ENCODE measurements at regions not wholly inside any gene's neighbourhood (a gene's known extent, or its start where the extent isn't known, plus 50 kb on each side); places are given as distances from the start of the nearest gene placed in this dataset.

DNA sequence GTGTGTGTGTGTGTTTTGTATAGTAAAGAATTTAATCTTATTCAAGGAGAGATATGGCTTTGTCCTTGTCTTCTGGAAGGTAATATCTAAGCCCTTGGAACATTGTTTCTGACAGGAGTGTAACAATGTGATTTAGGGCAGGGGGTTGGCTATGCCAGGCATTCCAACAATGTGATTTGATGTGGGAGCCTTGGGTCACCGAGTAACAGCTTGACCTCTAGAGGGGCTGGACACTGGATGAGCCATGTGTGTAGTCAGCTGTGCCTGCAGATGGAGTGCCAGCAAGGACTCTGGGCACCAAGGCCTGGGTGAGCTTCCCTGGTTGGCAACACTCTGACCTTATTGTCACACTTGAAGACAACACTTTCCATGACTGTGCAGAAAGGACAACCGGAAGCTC is 336.1 kb upstream of the ZP4 start:
- peaks cover 0 to 4% (median 0%) of the 10 kb centered on the region in 5 donors for H3K36me3 Mint-ChIP-seq
- DNase-seq (no peak), ATAC-seq (no peak)
- Histone ChIP-seq H3K9me3 (ENCODE audit: control insufficient read depth in 2 of 3, low read length in 3 of 3) (no peaks in the 10 kb centered on the region), H3K36me3 (ENCODE audit: control insufficient read depth in 2 of 3, insufficient read depth in 3 of 3, low read length in 3 of 3) (no peaks in the 10 kb centered on the region), H3K27me3 (ENCODE audit: control insufficient read depth in 2 of 2, insufficient read depth in 2 of 2, low read length in 2 of 2) (no peaks in the 10 kb centered on the region), H3K27ac (ENCODE audit: low read depth, low read length) (no peak overlapping the region), H3K4me1 (ENCODE audit: control insufficient read depth in 2 of 2, insufficient read depth in 2 of 2, low read length in 2 of 2) (no peaks in the 10 kb centered on the region), H3K4me3 (ENCODE audit: low read length) (no peak overlapping the region)
- H3K4me1 Mint-ChIP-seq, result no peaks in the 10 kb centered on the region
- peaks cover 0 to 4% (median 0%) of the 10 kb centered on the region in 5 donors for H3K27me3 Mint-ChIP-seq
- intact Hi-C loops (cut with micrococcal nuclease), result loop anchor here in 1 of 2 donors (10.0 kb wide), 1 partner anchor 58 kb away; no protein-coding TSS in a partner anchor
- no peak overlapping the region for H3K27ac Mint-ChIP-seq
- CTCF ChIA-PET, result no interaction called here
- H3K9me3 Mint-ChIP-seq, result peaks cover 0 to 12% (median 3%) of the 10 kb centered on the region in 11 donors
- no peak overlapping the region for H3K4me3 Mint-ChIP-seq
- POLR2A ChIA-PET, result no interaction called here

DNA sequence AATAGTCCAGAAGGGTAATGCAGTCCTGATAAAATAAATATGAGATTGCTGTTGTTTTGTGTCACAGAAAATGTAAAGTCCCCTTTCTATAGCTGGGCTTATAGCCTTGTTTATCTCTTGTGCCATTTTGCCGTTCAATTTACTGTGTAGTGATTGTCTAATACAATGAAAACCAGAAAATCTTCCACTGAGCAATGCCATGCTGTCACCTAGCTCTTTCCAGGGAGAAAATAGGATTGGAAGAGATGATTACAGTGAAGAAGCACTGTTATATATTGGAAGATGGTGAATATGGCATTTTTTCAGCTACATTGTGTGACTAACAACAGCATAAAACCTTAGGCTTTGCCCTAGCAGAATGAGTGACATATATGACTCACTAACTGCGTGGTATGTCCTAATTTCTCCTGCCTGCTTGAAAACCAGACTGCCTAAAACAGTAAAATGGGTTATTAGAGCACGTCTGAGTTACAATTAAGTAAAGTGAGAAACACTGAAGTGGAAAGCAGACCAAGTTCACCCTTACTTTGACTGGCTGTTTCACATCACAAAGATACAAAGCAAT is 332.4 kb upstream of the ZP4 start:
- ChIA-PET POLR2A (no interaction called here), CTCF (no interaction called here)
- H3K27me3 Mint-ChIP-seq, result no peaks in the 10 kb centered on the region
- H3K4me3 Mint-ChIP-seq, result no peak overlapping the region
- DNase-seq (no peak), ATAC-seq (no peak)
- intact Hi-C loops (cut with micrococcal nuclease), result loop anchor here in 1 of 2 donors (10.0 kb wide), 1 partner anchor 62 kb away; no protein-coding TSS in a partner anchor
- Histone ChIP-seq H3K9me3 (ENCODE audit: control insufficient read depth in 2 of 3, low read length in 3 of 3) (no peaks in the 10 kb centered on the region), H3K4me3 (ENCODE audit: low read length) (no peak overlapping the region), H3K27ac (ENCODE audit: low read depth, low read length) (no peak overlapping the region), H3K36me3 (ENCODE audit: control insufficient read depth in 2 of 3, insufficient read depth in 3 of 3, low read length in 3 of 3) (no peaks in the 10 kb centered on the region), H3K27me3 (ENCODE audit: control insufficient read depth in 2 of 2, insufficient read depth in 2 of 2, low read length in 2 of 2) (no peaks in the 10 kb centered on the region), H3K4me1 (ENCODE audit: control insufficient read depth in 2 of 2, insufficient read depth in 2 of 2, low read length in 2 of 2) (no peaks in the 10 kb centered on the region)
- peaks cover 0 to 23% (median 5%) of the 10 kb centered on the region in 11 donors for H3K9me3 Mint-ChIP-seq
- H3K36me3 Mint-ChIP-seq, result no peaks in the 10 kb centered on the region
- H3K27ac Mint-ChIP-seq, result no peak overlapping the region
- no peaks in the 10 kb centered on the region for H3K4me1 Mint-ChIP-seq

DNA sequence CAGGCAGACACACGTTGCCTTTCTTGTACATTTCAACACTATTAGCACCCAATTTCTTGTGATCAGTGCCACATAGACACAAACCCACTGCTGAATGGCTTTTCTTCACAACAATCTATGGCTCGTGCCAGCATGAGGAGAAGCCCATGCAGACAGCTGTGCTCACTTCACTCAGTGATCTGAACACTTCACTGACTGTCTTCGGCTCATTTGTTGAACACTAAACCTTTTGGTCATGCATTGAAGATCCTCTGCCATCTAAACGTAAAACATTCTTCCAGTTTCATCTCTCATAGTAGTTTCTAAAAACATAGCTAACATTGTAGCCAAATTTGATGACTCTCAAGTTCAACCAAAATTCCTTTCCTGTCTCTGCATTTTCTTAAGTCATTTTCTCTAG is 331.0 kb upstream of the ZP4 start:
- Mint-ChIP-seq H3K4me1 (no peaks in the 10 kb centered on the region), H3K4me3 (no peak overlapping the region), H3K27ac (no peak overlapping the region), H3K27me3 (no peaks in the 10 kb centered on the region), H3K9me3 (peaks cover 0 to 25% (median 6%) of the 10 kb centered on the region in 11 donors), H3K36me3 (no peaks in the 10 kb centered on the region)
- no peaks in the 10 kb centered on the region for H3K9me3 ChIP-seq (ENCODE audit: control insufficient read depth in 2 of 3, low read length in 3 of 3)
- no peak overlapping the region for H3K4me3 ChIP-seq (ENCODE audit: low read length)
- no peaks in the 10 kb centered on the region for H3K36me3 ChIP-seq (ENCODE audit: control insufficient read depth in 2 of 3, insufficient read depth in 3 of 3, low read length in 3 of 3)
- H3K27me3 ChIP-seq (ENCODE audit: control insufficient read depth in 2 of 2, insufficient read depth in 2 of 2, low read length in 2 of 2), result no peaks in the 10 kb centered on the region
- no peak for ATAC-seq
- intact Hi-C loops (cut with micrococcal nuclease), result loop anchor here in 1 of 2 donors (10.0 kb wide), 1 partner anchor 63 kb away; no protein-coding TSS in a partner anchor
- H3K4me1 ChIP-seq (ENCODE audit: control insufficient read depth in 2 of 2, insufficient read depth in 2 of 2, low read length in 2 of 2), result no peaks in the 10 kb centered on the region
- DNase-seq, result no peak
- no peak overlapping the region for H3K27ac ChIP-seq (ENCODE audit: low read depth, low read length)
- CTCF ChIA-PET, result no interaction called here
- POLR2A ChIA-PET, result no interaction called here

DNA sequence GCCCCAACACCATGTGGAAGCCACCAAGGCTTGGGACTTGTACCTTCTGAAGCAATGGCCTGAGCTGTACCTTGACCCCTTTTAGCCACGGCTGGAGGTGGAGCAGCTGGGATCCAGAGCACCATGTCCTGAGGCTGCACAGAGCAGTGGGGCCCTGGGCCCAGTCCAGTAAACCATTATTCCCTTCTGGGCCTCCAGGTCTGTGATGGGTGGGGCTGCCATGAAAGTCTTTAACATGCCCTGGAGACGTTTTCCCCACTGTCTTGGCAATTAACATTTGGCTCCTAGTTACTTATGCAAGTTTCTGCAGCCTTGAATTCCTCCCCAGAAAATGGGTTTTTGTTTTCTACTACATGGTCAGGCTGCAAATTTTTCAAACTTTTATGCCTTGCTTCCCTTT is 323.7 kb upstream of the ZP4 start:
- Mint-ChIP-seq H3K4me3 (no peak overlapping the region), H3K9me3 (peaks cover 5 to 15% (median 10%) of the 10 kb centered on the region in 11 donors), H3K27me3 (no peaks in the 10 kb centered on the region), H3K36me3 (peaks cover 0 to 4% (median 0%) of the 10 kb centered on the region in 5 donors), H3K4me1 (no peaks in the 10 kb centered on the region), H3K27ac (no peak overlapping the region)
- Histone ChIP-seq H3K4me3 (ENCODE audit: low read length) (no peak overlapping the region), H3K27ac (ENCODE audit: low read depth, low read length) (no peak overlapping the region), H3K4me1 (ENCODE audit: control insufficient read depth in 2 of 2, insufficient read depth in 2 of 2, low read length in 2 of 2) (no peaks in the 10 kb centered on the region), H3K27me3 (ENCODE audit: control insufficient read depth in 2 of 2, insufficient read depth in 2 of 2, low read length in 2 of 2) (no peaks in the 10 kb centered on the region), H3K9me3 (ENCODE audit: control insufficient read depth in 2 of 3, low read length in 3 of 3) (no peaks in the 10 kb centered on the region), H3K36me3 (ENCODE audit: control insufficient read depth in 2 of 3, insufficient read depth in 3 of 3, low read length in 3 of 3) (no peaks in the 10 kb centered on the region)
- DNase-seq, result no peak
- ChIA-PET CTCF (no interaction called here), POLR2A (no interaction called here)
- intact Hi-C loops (cut with micrococcal nuclease), result no loop called here
- no peak for ATAC-seq

DNA sequence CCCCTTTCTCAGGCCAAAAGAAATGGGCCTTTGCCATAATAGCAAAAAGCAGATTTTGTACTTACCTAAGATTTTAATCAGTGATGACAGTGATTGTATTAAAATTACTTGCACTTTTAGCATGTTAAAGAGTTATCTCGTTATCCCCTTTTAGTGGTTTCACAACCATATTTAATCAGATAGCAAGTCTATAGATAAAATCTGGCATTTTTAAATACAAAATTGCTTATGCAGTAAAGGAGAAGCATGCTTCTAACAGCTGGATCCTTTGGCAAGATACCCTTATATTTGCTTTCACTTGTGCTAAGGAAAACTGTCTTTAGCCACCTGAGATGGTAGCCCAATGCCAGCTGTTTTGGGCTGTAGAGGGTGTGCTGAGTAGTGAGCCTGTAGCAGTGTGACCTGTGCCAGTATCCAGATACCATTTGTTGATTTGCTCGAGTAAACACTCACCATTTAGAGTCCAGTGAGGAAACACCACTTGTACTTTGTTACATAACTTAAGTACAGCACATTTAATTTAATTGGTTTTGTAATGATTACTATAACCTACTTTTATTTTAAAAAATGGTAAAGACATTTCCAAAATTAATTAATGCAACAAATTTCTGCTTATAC is 314.4 kb upstream of the ZP4 start:
- Mint-ChIP-seq H3K36me3 (peaks cover 0 to 2% (median 0%) of the 10 kb centered on the region in 5 donors), H3K27ac (no peak overlapping the region), H3K27me3 (no peaks in the 10 kb centered on the region), H3K9me3 (peaks cover 0 to 15% (median 4%) of the 10 kb centered on the region in 11 donors), H3K4me1 (no peaks in the 10 kb centered on the region), H3K4me3 (no peak overlapping the region)
- POLR2A ChIA-PET, result no interaction called here
- Histone ChIP-seq H3K4me3 (ENCODE audit: low read length) (no peak overlapping the region), H3K27ac (ENCODE audit: low read depth, low read length) (no peak overlapping the region), H3K9me3 (ENCODE audit: control insufficient read depth in 2 of 3, low read length in 3 of 3) (no peaks in the 10 kb centered on the region), H3K27me3 (ENCODE audit: control insufficient read depth in 2 of 2, insufficient read depth in 2 of 2, low read length in 2 of 2) (no peaks in the 10 kb centered on the region), H3K4me1 (ENCODE audit: control insufficient read depth in 2 of 2, insufficient read depth in 2 of 2, low read length in 2 of 2) (no peaks in the 10 kb centered on the region), H3K36me3 (ENCODE audit: control insufficient read depth in 2 of 3, insufficient read depth in 3 of 3, low read length in 3 of 3) (no peaks in the 10 kb centered on the region)
- DNase-seq (no peak), ATAC-seq (no peak)
- CTCF ChIA-PET, result no interaction called here
- intact Hi-C loops (cut with micrococcal nuclease), result no loop called here

DNA sequence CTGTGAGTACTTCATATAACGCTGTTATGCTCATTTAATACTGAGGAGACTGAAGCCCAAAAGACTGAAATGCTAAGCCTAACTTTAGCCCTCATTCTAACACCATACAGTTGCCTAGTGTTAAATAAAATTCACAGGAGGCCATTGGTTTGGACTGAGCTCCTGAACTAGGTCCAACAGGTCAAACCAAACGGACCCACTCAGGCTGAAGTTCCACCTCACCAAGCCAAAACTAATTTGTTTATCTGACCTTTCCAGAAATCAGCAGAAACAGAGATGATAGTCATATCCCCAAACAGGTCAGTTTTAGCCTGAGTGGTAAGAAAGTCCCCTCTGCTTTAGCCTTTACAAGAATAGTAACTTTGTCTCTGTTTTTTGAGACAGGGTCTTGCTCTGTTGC is 311.3 kb upstream of the ZP4 start:
- POLR2A ChIA-PET, result no interaction called here
- H3K9me3 Mint-ChIP-seq, result peaks cover 0 to 17% (median 2%) of the 10 kb centered on the region in 11 donors
- no peak overlapping the region for H3K4me3 ChIP-seq (ENCODE audit: low read length)
- H3K4me1 Mint-ChIP-seq, result no peaks in the 10 kb centered on the region
- intact Hi-C loops (cut with micrococcal nuclease), result no loop called here
- H3K27me3 ChIP-seq (ENCODE audit: control insufficient read depth in 2 of 2, insufficient read depth in 2 of 2, low read length in 2 of 2), result no peaks in the 10 kb centered on the region
- ATAC-seq, result no peak
- no peak overlapping the region for H3K27ac ChIP-seq (ENCODE audit: low read depth, low read length)
- CTCF ChIA-PET, result no interaction called here
- H3K36me3 Mint-ChIP-seq, result no peaks in the 10 kb centered on the region
- H3K9me3 ChIP-seq (ENCODE audit: control insufficient read depth in 2 of 3, low read length in 3 of 3), result no peaks in the 10 kb centered on the region
- H3K27me3 Mint-ChIP-seq, result no peaks in the 10 kb centered on the region
- no peaks in the 10 kb centered on the region for H3K4me1 ChIP-seq (ENCODE audit: control insufficient read depth in 2 of 2, insufficient read depth in 2 of 2, low read length in 2 of 2)
- no peak overlapping the region for H3K4me3 Mint-ChIP-seq
- DNase-seq, result no peak
- no peak overlapping the region for H3K27ac Mint-ChIP-seq
- H3K36me3 ChIP-seq (ENCODE audit: control insufficient read depth in 2 of 3, insufficient read depth in 3 of 3, low read length in 3 of 3), result no peaks in the 10 kb centered on the region

DNA sequence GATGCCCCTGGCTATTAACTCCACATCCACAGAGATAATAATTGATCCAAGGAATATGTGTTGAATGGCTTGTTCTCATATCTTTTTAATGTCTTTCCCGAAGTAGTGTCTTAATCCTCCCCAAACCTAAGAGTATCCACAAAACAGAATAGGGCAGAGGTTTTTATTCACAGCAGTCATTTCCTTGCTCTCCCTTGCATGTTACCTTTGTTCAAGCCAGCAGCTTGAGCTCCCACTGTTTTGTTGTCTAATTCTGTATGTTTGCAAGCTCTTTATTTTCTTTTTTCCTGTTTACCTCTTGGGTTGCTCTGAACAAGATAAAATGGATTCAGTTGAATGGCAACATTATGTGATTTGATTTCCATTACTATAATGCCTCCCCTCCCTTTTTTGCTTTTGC is 308.6 kb upstream of the ZP4 start:
- Histone ChIP-seq H3K27me3 (ENCODE audit: control insufficient read depth in 2 of 2, insufficient read depth in 2 of 2, low read length in 2 of 2) (no peaks in the 10 kb centered on the region), H3K4me1 (ENCODE audit: control insufficient read depth in 2 of 2, insufficient read depth in 2 of 2, low read length in 2 of 2) (no peaks in the 10 kb centered on the region), H3K4me3 (ENCODE audit: low read length) (no peak overlapping the region), H3K27ac (ENCODE audit: low read depth, low read length) (no peak overlapping the region), H3K9me3 (ENCODE audit: control insufficient read depth in 2 of 3, low read length in 3 of 3) (no peaks in the 10 kb centered on the region), H3K36me3 (ENCODE audit: control insufficient read depth in 2 of 3, insufficient read depth in 3 of 3, low read length in 3 of 3) (no peaks in the 10 kb centered on the region)
- Mint-ChIP-seq H3K27me3 (no peaks in the 10 kb centered on the region), H3K36me3 (no peaks in the 10 kb centered on the region), H3K27ac (no peak overlapping the region), H3K4me3 (no peak overlapping the region), H3K4me1 (no peaks in the 10 kb centered on the region), H3K9me3 (peaks cover 0 to 11% (median 6%) of the 10 kb centered on the region in 11 donors)
- intact Hi-C loops (cut with micrococcal nuclease), result no loop called here
- POLR2A ChIA-PET, result no interaction called here
- DNase-seq (no peak), ATAC-seq (no peak)
- CTCF ChIA-PET, result interaction anchor here (0.6 kb wide), 1 partner anchor 15 kb away, joined by 4 read pairs; no protein-coding TSS in a partner anchor
